Vagina (tissue), 2 donors: ENCODE measurements at regions not wholly inside any gene's neighbourhood (a gene's known extent, or its start where the extent isn't known, plus 50 kb on each side); places are given as distances from the start of the nearest gene placed in this dataset.
"Not testable (repeated sequence)": the region's sequence is repeated elsewhere in the genome, so short reads cannot be mapped to it uniquely, and the experiment has no call there.

Experiments used
- POLR2A ChIP-seq, 2 donors: fragments of 450-650 bp; IDR thresholded peaks; one replicate each; pipeline ENCODE4 v1.6.1; 2017; ENCODE audit warnings: antibody characterized with exemption in 2 of 2, mild to moderate bottlenecking in 2 of 2, moderate library complexity in 2 of 2
- POLR2AphosphoS5 ChIP-seq, 2 donors: sonication (generic); formaldehyde crosslinking; IDR thresholded peaks; one replicate each; pipeline ENCODE4 v1.9.0; 2017; ENCODE audit warnings: antibody characterized with exemption in 2 of 2, mild to moderate bottlenecking in 2 of 2, low read depth in 1 of 2; ENCODE audit not compliant: insufficient read depth in 1 of 2
- TF ChIP-seq, protein P1 (sequence below), 3 experiments: fragments of 450-650 bp in 2 of 3; fragments of 200-600 bp in 1 of 3; sonication (generic) in 1 of 3; IDR thresholded peaks; one replicate each; pipeline ENCODE4 v1.5.1; 2017 to 2019; ENCODE audit warnings: antibody characterized with exemption in 3 of 3, mild to moderate bottlenecking in 2 of 3, moderate library complexity in 2 of 3

DNA sequence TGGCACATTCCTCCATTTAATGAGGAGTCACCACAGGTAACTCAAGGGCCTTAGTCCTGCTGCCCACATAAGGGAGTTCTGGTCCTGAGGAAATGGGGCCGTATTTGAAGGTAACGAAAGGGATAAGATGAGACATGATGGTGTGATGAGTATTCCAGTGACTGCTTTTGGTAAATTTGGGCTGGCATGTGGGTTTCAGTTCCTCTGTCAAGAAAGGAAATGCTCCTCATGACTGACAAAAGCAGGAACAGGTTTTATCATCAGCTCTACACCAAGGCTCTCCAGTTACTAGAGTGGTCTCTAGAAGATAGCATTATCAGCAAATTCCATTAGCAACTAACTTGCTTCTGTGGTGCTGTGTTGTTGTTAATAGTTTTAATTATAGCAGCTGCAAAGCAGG is 161.8 kb upstream of the PTPN20 start:
- TF ChIP-seq, protein P1, sequence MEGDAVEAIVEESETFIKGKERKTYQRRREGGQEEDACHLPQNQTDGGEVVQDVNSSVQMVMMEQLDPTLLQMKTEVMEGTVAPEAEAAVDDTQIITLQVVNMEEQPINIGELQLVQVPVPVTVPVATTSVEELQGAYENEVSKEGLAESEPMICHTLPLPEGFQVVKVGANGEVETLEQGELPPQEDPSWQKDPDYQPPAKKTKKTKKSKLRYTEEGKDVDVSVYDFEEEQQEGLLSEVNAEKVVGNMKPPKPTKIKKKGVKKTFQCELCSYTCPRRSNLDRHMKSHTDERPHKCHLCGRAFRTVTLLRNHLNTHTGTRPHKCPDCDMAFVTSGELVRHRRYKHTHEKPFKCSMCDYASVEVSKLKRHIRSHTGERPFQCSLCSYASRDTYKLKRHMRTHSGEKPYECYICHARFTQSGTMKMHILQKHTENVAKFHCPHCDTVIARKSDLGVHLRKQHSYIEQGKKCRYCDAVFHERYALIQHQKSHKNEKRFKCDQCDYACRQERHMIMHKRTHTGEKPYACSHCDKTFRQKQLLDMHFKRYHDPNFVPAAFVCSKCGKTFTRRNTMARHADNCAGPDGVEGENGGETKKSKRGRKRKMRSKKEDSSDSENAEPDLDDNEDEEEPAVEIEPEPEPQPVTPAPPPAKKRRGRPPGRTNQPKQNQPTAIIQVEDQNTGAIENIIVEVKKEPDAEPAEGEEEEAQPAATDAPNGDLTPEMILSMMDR (IDR thresholded peaks at IDR 0.05): not testable (repeated sequence)
- TF ChIP-seq POLR2A (IDR thresholded peaks at IDR 0.05); POLR2AphosphoS5 (IDR thresholded peaks at IDR 0.05; ENCODE audit: insufficient read depth in 1 of 2, low read depth in 1 of 2): not testable (repeated sequence)
